ENCODE measurements at regions not wholly inside any gene's neighbourhood (a gene's known extent, or its start where the extent isn't known, plus 50 kb on each side); places are given as distances from the start of the nearest gene placed in this dataset.

DNA sequence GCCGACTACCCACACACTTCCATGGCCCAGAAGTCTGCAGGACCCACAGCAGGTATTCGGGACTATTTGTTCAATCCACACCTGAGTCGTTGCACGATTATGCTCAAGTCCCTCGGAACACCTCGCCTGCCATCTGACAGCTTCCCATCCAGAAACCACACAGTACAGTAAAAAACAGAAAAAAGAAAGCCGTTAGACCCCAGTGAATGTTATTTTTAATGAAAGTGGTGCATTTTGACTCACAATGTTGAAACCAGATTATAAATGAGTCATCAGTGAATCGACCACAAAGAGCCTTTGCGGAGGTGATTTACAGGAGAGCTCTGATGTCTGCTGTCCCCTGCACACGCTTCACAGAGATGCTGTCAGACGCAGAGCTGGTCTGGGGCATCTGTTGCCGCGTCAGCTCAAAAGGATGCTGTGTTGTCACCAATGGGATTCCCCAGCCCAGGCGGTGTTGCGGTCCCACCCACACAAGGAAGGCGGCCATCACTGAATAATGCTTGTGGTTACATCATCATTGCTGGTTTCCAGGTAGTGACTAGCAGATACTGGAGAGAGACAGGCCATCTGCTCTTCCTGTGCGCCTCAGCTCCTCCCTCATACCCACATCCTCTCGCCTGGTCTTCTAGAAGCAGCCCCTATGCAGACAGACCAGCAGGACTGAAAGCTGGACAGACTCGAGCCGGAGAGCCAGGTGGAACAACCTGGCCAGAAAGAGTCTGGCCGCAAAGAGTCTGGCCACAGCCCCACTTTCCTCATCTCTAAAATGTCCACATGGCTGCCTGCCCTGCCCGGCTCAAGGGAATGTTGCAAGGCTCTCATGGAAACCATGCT, 116.8 kb downstream of the TOMM20 start (continued):
- no peak for TF ChIP-seq CHD4 (IDR thresholded peaks at IDR 0.05; ENCODE audit: insufficient read depth, insufficient replicate concordance, low read depth, low read length, poor library complexity, severe bottlenecking)
- no peak for TF ChIP-seq ZNF23 (CRISPR knock-in tag; IDR thresholded peaks at IDR 0.05)
- TF ChIP-seq POLR2AphosphoS5 (IDR thresholded peaks at IDR 0.05; ENCODE audit: control insufficient read depth, insufficient read depth, low read depth, low read length): no peak; the same call in 1 of the 2 replicates
- TF ChIP-seq STAT6 (CRISPR knock-in tag; IDR thresholded peaks at IDR 0.05): no peak
- TF ChIP-seq, protein P1, sequence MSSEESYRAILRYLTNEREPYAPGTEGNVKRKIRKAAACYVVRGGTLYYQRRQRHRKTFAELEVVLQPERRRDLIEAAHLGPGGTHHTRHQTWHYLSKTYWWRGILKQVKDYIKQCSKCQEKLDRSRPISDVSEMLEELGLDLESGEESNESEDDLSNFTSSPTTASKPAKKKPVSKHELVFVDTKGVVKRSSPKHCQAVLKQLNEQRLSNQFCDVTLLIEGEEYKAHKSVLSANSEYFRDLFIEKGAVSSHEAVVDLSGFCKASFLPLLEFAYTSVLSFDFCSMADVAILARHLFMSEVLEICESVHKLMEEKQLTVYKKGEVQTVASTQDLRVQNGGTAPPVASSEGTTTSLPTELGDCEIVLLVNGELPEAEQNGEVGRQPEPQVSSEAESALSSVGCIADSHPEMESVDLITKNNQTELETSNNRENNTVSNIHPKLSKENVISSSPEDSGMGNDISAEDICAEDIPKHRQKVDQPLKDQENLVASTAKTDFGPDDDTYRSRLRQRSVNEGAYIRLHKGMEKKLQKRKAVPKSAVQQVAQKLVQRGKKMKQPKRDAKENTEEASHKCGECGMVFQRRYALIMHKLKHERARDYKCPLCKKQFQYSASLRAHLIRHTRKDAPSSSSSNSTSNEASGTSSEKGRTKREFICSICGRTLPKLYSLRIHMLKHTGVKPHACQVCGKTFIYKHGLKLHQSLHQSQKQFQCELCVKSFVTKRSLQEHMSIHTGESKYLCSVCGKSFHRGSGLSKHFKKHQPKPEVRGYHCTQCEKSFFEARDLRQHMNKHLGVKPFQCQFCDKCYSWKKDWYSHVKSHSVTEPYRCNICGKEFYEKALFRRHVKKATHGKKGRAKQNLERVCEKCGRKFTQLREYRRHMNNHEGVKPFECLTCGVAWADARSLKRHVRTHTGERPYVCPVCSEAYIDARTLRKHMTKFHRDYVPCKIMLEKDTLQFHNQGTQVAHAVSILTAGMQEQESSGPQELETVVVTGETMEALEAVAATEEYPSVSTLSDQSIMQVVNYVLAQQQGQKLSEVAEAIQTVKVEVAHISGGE (CRISPR knock-in tag; IDR thresholded peaks at IDR 0.05): no peak
- TF ChIP-seq SMAD4 (CRISPR knock-in tag; conservative IDR thresholded peaks at IDR 0.05): 0 out of 2 replicates have a peak, but pooled peaks have one; percentile 59
- TF ChIP-seq GMEB1 (CRISPR knock-in tag; IDR thresholded peaks at IDR 0.05): no peak
- TF ChIP-seq BRCA1 (IDR thresholded peaks at IDR 0.05): no peak
- no peak for TF ChIP-seq BRCA1 (CRISPR knock-in tag; IDR thresholded peaks at IDR 0.05)
- TF ChIP-seq NCOA1 (IDR thresholded peaks at IDR 0.05; ENCODE audit: low read depth): peak; percentile 22; the same call in 1 of the 2 replicates
- TF ChIP-seq CBX3 (IDR thresholded peaks at IDR 0.05; ENCODE audit: borderline replicate concordance in 1 of 2, low read length in 2 of 2): peak in 1 of 2 experiments; percentile 59; a peak in 1 of 3 replicates
- no peak for TF ChIP-seq U2AF2 (optimal IDR thresholded peaks at IDR 0.05; ENCODE audit: low read depth, low read length)

All from K562 (cell line).